Activated CD4-positive, alpha-beta T cell treated with anti-CD3 and anti-CD28 coated beads, Interleukin-2, Interleukin-4, amounts not matched to agents 100 ng/mL and 50 ng/mL, durations not matched to agents 16 hours and 8 hours (primary cell): ENCODE measurements at regions not wholly inside any gene's neighbourhood (a gene's known extent, or its start where the extent isn't known, plus 50 kb on each side); places are given as distances from the start of the nearest gene placed in this dataset.
"Not testable (repeated sequence)": the region's sequence is repeated elsewhere in the genome, so short reads cannot be mapped to it uniquely, and the experiment has no call there.

Experiments
- DNase-seq: peaks from one replicate; pipeline ENCODE4 v3.0.0-alpha.2; 2020; ENCODE audit warnings: low spot score

DNA sequence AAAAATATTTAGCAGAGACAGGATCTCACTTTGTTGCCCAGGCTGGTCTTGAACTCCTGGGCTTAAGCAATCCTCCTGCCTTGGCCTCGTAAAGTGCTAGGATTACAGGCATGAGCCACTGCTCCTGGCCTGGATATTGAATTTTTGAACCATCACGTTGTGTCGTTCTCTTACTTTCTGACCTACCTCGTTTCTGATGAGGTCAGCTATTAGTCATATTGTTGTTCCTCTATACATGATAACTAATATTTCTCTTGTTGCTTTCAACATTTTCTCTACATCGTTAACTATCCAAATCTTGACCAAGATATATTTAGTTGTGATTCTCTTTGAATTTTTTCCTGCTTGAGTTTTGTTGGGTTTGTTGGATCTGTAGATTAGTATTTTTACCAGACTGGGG is 541.3 kb upstream of the SOX11 start:
- DNase-seq = no peak

DNA sequence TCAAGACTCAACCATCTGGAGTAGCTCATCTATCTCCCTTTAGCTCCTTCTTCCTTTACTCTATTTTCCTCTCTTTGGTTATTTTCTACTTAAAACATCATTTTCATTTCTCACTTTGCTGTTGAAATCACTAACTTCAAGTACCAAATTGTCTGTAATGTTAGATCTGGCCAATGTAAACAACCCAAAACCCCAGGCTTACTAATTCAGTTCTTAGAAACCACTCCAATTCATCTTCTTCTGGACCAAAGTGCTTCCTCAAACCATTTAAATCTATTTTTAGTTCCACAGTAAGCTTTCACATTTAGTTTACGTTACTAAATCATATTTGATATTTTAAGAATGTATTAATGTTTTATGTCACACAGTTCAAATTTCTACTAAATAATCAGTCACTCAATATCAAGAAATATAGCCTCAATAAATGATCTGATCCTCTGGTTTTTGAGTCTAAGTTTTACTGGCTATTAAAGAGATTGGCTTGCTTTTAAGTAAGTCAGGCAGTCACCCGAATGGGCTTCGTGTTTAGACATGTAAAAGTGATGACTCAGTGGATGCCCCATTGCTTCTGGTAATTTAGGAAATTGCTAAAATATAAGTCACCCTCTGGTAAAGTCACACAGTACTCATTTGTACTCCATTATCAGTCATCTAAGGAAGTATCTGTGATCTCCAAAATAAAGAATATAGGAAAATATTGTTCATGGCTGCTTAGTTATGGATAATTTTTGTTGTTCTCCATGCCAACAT is 527.2 kb upstream of the SOX11 start:
- no peak for DNase-seq

DNA sequence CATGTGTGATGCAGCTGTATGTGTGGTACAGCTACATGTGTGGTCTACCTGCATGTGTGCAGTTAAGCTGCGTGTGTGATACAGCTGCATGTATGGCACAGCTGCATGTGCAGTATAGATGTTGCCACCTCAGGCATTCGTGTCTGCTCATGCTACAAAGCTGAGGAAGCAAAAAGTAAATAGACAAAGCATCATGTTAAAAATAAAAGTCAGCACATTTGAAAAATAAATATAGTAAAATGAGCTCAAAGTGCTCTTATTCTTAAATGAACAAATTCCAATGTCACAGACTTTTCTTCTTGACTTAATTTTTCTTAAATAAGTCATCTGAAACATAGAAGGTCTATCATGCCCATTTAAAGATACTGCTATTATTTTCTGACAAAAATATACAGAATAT is 519.3 kb upstream of the SOX11 start:
- DNase-seq = no peak

DNA sequence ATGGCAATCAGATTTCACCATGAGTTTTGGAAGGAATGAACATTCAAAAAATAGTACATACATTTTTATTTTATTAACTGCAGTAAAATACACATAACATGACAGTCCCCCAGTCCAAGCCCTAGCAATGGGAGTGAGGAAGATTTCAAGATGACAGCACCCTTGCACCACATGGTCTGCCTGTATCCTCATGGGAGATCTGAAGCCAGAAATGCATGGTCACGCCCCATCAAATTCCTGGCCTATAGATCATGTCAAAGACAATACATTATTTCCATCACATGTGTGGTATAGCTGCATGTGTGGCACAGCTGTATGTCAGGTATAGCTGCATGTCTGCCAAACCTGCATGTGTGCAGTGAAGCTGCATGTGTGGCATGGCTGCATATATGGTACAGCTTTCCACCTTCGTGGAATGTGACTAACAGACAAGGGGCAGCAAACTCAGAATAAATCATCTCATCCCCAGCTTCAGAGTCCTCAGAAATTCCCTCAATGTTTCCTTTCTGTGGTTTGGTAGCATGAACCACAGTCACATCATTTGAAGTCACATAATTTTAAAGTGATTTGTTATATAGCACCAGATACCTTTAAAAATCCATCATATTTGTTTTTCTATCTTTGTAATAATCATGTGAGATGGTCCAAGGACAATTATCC is 518.2 kb upstream of the SOX11 start:
- no peak for DNase-seq

DNA sequence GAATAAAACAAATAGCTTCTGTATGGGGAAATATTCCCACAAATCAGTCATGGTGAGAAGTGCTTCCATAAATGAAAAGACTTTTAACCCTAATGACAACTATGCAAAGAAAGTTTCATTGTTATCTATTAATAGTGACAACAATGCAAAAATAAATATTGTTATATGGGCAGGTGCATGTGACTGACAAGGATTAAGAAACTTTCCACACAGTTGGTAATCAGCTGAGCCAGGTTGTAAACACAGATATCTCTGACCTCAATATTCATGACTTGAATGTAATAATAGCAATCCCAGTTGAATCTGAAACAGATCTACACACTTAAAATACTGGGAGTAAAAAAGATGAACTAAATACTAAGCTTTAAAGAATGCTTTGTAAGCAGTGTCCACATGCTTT is 517.0 kb upstream of the SOX11 start:
- DNase-seq = no peak

DNA sequence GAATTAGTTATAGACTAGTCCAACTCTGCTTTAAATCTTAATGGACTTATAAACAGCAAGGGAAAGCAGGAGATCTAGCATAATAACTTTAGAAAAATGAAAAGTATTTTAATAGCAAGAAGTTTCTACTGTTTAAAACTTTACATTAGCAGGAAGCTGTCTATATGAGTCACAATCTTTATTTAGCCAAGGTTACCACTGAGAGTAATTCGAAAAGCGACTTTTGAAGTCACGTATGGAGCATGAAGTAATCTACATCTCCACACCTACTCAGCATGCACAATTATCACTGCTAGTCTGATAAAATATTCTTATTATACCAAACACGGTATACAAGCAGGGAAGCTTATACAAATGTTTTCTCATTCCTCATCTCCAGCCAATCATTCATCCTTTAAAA is 515.4 kb upstream of the SOX11 start:
- no peak for DNase-seq

DNA sequence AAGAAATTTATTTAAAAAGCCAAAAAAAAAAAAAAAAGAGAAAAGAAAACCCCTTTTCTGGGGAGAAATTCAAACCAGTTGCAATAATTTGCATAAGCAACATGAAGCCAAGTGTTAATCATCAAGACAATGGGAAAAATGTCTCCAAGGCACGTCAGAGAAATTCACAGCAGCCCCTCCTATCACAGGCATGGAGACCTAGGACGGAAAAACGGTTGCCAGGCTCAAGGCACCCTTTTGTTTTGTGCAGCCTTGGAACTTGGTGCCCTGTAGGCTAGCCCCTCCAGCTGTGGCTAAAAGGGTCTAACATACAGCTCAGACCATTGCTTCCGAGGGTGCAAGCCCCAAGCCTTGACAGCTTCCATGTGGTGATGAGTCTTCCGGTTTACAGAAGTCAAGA is 509.2 kb upstream of the SOX11 start:
- no peak for DNase-seq

DNA sequence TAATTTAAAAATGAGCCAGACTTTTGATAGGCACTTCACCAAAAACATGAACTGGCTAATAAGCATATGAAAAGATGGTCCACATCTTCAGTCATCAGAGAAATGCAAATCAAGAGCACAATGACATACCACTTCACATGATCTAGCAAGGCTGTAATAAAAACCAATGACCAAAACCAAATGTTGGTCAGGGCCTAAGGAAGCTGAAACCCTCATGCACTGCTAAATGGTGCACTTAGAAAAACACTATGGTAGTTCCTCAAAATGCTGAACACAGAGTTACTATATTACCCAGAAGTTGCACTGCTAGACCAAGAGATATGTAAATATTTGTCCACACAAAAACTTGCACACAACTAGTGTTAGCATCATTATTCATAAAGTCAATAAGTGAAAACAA is 504.9 kb upstream of the SOX11 start:
- DNase-seq = no peak

DNA sequence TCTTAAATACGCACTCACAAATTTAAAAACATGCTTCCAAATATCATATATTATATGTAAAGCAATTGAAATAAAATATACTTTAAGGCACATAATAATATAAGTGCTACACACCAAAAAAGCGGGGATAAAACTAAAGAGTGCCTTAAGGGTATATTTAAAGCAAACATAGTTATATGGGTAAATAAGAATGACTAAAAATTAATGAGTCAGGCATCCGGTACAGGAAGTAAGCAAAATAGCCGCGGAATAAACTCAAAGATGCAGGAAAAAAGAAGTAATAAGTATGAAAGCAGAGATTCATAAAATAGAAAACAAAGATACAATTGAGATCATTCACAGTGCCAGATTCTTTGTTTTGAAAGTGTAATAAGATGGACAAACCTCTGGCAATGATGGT is 503.5 kb upstream of the SOX11 start:
- no peak for DNase-seq

DNA sequence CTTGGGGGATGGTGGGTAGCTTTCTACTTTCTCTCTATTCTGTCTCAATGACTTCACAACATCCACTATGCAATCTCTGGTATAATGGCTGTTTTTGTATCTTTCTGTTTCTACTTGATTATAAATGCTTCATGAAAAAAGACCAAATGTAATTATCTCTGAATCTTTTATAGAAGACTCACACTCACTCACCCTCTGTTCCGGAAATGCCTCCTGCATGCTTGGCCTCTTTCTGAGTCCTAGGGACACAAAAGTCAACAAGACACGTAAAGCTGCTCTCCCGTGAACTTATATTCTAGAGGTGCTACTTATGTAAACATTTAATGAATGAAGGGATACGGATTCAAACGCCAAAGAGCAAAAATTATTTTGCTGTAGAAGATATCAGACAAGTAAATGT is 502.2 kb upstream of the SOX11 start:
- DNase-seq = no peak

DNA sequence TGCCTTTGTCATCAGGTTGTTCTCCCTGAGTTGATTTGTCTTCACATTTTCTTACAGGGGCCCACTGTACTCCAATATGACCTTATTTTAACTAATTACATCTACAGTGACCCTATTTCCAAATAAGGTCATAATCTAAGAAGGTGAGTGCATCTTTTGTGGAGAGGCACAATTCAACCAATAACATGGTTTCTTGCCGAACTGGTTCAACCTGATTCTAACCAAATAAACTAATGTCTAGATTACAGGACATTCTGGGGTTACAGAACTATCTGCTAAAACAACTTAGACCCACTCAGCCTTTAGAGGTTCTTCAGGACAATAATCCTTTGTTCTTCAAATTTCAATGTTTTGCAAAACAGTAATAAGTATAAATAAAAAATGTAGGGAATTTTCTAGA is 496.5 kb upstream of the SOX11 start:
- DNase-seq = no peak

DNA sequence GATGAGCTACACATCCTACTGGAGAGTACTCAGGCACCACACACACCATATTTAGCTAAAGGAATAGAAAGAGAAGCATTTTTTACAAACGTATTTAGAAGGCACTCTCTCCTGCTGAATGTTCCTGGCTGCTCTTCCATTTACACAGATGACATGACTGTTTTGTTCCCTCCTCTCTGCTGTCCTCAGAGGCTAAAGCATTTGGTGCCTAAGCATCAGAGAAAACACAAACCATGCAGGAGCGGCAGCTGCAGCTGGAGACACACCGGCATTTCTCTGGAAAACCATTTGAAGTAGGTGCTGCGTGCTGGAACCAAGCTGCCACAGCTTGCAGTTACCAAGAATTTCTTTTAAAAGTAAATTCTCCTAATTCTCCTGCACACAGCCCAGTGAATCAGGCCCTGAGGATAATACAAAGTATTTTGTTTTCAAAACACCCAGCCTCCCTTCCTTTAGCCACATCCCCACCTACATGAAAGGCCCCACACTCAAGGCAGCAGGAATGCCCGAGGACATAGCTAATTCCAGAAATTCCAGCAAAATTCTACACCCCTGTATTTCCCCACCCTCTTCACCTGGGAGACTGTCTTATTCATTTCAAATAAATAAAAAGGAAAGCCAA is 488.9 kb upstream of the SOX11 start:
- DNase-seq = no peak

DNA sequence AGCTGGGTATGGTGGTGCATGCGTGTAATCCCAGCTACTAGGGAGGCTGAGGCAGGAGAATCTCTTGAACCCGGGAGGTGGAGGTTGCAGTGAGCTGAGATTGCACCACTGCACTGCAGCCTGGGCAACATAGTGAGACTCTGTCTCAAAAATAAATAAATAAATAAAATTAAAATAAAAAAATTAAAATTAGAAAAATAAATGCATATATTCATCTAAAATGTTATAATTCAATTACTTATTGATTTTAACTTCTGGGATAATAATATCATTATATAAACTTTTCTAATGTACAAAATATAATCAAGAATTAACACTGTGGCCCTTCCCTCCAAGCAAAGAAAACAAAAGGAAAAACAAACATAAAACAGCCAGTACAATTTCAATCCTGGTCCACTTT is 485.4 kb upstream of the SOX11 start:
- not testable (repeated sequence) for DNase-seq

DNA sequence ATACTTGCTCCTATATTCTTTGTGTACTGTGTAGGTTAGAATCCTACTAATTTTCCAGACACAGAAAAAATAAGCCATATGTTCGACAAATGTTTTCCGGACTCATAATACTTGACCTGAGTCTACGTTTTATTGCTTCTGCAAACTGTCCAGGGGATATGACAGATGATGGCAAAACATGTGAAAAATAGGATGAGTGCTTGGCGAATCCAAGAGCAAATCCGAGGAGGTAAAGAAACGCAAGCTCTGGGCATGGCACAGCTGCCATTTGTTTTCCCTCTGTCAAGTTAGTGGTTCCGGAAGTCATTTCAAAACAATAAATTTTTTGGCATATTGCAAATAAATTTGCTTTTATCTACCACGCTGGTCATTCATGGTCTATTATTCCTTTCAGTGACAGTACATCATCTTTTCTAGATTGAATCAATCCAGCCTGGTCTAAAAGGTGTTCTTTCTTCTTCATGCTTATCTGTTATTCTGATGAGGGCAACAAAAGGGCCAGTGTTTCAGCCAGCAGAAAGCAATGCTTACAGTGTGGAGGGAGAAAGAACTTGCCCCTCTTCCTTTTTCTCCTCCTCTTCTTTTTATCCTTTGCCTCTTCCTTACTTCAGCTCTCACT is 476.1 kb upstream of the SOX11 start:
- no peak for DNase-seq

DNA sequence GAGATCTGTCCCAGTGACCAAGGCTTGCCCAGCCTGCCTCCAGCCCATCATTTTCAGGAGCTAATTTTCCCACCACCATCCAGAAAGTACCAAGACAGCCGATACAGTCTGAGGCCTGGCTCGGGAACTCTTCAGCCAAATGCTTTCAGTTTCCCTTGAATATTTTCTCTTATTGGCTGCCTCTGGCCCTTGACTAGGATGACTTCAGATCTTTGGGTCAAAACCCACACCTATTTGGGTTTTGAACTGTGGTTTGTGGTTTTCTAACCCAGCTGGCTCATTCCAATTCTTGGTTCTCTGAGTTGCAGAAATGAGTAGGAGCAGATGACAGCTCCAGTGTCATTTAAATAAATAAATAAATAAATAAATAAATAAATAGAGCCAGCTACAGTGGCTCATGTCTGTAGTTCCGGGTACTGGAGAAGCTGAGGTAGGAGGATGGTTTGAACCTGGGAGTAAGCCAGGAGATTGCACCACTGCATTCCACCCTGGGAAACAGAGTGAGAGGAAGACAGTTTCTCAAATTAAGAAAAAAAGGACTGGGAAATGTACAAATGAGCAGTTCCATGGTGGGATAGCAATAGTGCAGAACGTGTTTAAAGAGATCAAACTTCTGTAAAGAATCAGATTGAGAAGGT is 465.0 kb upstream of the SOX11 start:
- no peak for DNase-seq

DNA sequence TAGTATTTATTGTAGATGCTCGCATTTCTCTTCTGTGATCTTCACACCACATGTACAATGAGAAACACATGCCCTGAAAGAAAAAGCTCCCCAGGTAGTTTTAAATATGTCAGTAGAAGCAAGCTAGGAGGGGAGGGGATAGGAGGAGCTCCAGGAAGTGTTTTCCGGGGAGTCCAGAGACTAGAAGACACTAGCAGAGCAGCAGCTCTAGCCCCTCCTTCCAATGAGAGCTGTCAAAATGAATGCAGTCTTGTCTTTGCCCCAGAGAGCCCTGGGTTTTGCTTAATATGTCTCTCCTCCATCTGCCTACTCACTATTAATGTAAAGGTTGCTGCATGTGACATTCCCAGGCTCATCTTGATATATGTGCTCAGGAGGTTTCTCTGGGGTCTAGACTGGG is 462.6 kb upstream of the SOX11 start:
- no peak for DNase-seq

DNA sequence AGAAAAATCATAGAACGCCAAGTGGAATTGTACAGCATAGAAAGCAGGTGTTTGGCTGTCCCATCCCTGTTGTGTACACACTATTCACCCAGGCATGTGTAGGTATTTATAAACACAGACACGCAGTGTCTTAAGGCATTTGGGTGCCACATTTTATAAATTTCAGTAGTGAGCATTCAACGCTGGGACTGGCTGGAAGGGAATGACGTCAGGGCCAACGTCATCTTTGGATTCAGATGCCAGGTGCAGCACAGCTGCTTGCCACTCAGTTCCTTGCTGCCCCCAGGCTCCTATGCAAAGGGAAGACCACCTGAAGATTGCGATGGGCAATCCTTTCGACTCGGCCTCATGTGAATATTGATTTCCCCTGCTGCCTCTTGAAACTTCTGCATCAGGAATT is 461.7 kb upstream of the SOX11 start:
- DNase-seq = no peak

DNA sequence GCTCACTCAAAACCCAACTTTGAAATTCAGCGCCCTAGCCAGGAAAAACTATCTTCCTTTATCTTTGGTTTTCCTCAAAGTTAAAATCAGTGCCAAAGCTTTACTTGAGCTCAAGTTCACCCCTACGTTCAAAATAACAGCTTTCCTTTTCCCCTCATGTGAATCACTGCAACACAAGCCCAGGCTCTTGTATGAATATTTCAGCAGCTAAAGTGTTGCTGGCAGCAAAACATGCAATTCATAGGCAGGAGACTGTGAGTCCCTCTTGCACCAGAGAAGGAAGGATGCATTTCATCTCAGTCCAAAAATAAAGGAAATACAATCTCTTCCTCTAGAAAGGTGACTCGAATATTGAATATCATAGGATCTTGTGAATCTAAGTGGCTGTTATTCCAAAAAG is 461.3 kb upstream of the SOX11 start:
- no peak for DNase-seq

DNA sequence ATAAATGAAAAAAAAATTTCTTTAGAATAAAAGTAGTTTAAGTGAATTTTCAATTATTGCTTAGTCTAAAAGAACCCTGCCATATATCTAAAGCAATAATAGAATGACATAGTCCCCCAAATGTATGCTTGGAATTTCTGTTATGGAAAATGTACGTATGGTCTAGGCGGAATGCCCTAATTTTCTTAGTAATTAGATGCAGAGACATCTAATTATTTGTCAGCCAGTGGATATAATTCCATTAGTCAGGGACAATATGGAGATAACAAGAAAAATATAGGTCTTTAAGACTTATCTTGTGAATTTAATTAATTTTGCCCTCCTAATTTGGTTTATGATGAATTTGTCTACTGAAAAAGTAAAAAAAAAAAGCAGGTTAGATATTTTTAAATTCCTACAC is 460.9 kb upstream of the SOX11 start:
- DNase-seq = no peak

DNA sequence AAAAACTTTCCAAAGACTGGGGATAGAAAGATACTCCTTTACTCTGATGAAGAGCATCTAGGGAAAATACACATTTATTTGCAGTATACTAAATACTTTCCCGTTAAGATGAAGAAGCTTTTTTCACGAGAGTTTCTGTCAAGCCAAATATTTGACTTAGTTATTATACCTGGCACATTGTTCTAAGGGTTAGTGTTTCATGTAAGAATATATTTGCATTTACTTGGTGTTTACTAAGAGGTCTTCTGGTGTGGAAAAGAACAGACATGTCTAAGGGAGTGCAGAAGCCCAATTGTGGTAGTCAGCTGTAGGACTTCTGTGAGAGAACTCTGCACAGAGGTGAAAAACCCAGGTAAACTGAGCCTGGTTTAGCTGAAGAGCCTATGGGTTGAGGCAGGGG is 457.6 kb upstream of the SOX11 start:
- no peak for DNase-seq

DNA sequence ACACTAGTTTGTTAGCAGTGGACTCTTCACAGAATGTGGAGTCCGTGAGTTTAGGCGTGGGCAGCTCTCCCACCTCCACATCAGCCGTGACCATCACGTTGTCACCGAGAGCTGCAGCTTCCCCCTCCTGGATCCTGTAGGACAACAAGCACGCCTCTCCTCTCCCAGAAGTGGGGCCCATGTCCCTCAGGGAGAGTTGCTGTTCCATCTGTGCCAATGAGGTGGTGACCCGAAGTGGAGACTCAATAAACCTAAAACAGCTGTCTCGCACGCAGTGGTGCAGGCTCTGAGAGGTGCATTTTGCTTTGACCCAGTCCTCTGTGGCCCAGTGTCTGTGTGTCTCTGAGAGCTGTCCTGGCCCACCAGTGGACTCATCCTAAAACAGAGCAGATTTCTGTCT is 456.5 kb upstream of the SOX11 start:
- no peak for DNase-seq

DNA sequence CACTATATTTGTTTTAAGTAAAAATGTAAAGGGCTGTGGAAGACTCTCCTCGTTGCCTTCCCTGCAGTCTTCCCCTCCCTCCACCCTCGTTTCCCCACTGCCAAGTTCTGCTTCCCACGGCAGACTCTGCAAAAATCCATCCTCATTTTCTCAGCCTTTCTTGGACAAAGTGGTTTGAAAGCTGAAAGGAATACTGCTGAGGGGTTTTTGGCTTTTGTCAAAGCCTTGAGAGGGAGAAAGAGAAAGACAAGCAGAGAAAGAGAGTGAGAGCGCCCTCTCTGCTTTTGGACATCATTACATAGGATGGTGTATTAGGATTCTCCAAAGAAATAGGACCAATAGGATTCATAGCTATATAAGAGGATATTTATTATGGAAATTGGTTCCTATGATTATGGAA is 455.9 kb upstream of the SOX11 start:
- no peak for DNase-seq

DNA sequence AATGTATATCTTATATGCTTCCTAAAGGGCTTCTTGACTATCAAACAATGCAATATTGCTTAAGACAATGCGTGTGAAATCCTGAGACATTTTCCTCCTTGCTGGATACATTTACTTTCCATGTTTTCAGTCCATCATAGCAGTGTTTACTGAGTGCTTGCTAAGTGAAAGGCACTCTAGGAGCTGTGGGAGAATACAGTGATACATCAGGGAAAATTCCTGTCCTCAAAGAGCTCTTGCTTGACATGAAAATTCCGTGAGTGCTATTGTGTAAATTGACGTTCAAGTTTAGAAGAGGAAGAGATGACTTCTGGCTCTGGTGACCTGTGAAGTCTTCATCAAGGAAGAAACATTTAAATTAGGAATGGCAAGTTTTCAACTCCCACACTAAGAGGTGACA is 449.4 kb upstream of the SOX11 start:
- DNase-seq = no peak
